COR-L47 (cell line): ENCODE measurements at regions not wholly inside any gene's neighbourhood (a gene's known extent, or its start where the extent isn't known, plus 50 kb on each side); places are given as distances from the start of the nearest gene placed in this dataset.
A peak's percentile ranks its signal among the peaks of the same experiment; 100 is the strongest.
"Not testable (repeated sequence)": the region's sequence is repeated elsewhere in the genome, so short reads cannot be mapped to it uniquely, and the experiment has no call there.

ENCODE experiments used
- DNase-seq: peaks from one replicate; lab custom pipeline; 2025; lab: John Stamatoyannopoulos, UW

GRCh38 chr3:146382386-146382785 lies 87.0 kb downstream of the PLSCR2 start:
- peak; percentile 43 for DNase-seq

- DNase-seq: no peak
These were observed 89.3 kb downstream of the PLSCR2 start for GRCh38 chr3:146380046-146380445.

- no peak for DNase-seq
These were observed 94.1 kb downstream of the PLSCR2 start for GRCh38 chr3:146375219-146375618.

GRCh38 chr3:146374146-146374545 lies 95.2 kb downstream of the PLSCR2 start:
- no peak for DNase-seq

- DNase-seq: no peak
These were observed 97.5 kb downstream of the PLSCR2 start for GRCh38 chr3:146371902-146372301.

- no peak for DNase-seq
These were observed 100.4 kb downstream of the PLSCR2 start for GRCh38 chr3:146368882-146369523.

GRCh38 chr3:146359841-146360240 lies 108.9 kb upstream of the PLSCR4 start:
- no peak for DNase-seq

GRCh38 chr3:146354421-146354820 lies 103.5 kb upstream of the PLSCR4 start:
- DNase-seq: not testable (repeated sequence)

GRCh38 chr3:146350852-146351251 lies 99.9 kb upstream of the PLSCR4 start:
- peak; percentile 86 for DNase-seq

- no peak for DNase-seq
These were observed 95.0 kb upstream of the PLSCR4 start for GRCh38 chr3:146345900-146346299.

GRCh38 chr3:146343551-146343950 lies 92.6 kb upstream of the PLSCR4 start:
- no peak for DNase-seq

- DNase-seq: no peak
These were observed 92.1 kb upstream of the PLSCR4 start for GRCh38 chr3:146342989-146343388.

GRCh38 chr3:146339349-146339748 lies 88.4 kb upstream of the PLSCR4 start:
- no peak for DNase-seq

GRCh38 chr3:146337991-146338390 lies 87.1 kb upstream of the PLSCR4 start:
- DNase-seq: no peak

GRCh38 chr3:146335386-146335785 lies 84.5 kb upstream of the PLSCR4 start:
- no peak for DNase-seq

GRCh38 chr3:146334151-146334550 lies 83.2 kb upstream of the PLSCR4 start:
- peak; percentile 11 for DNase-seq

- DNase-seq: no peak
These were observed 81.1 kb upstream of the PLSCR4 start for GRCh38 chr3:146331967-146332366.

- peak; percentile 43 for DNase-seq
These were observed 76.1 kb upstream of the PLSCR4 start for GRCh38 chr3:146326875-146327543.

GRCh38 chr3:146325170-146325569 lies 74.3 kb upstream of the PLSCR4 start:
- DNase-seq: no peak

GRCh38 chr3:146322216-146322817 lies 71.4 kb upstream of the PLSCR4 start:
- DNase-seq: no peak

GRCh38 chr3:146314871-146315270 lies 64.0 kb upstream of the PLSCR4 start:
- no peak for DNase-seq

GRCh38 chr3:146313746-146314111 lies 62.8 kb upstream of the PLSCR4 start:
- no peak for DNase-seq

- DNase-seq: no peak
These were observed 62.3 kb upstream of the PLSCR4 start for GRCh38 chr3:146313031-146313745.
